Mammary epithelial cell (primary cell): ENCODE measurements at regions not wholly inside any gene's neighbourhood (a gene's known extent, or its start where the extent isn't known, plus 50 kb on each side); places are given as distances from the start of the nearest gene placed in this dataset.

Experiments
- CTCF ChIP-seq, 2 donors: IDR thresholded peaks in 1 of 2; conservative IDR thresholded peaks in 1 of 2; 2 replicates each; pipeline ENCODE4 v1.5.1; 2011 to 2012; ENCODE audit warnings: inconsistent platforms in 2 of 2, low read length in 2 of 2, mild to moderate bottlenecking in 2 of 2, control low read depth in 1 of 2, low read depth in 1 of 2; ENCODE audit not compliant: insufficient read depth in 1 of 2; ENCODE audit errors: extremely low read depth in 1 of 2
- EZH2 ChIP-seq: IDR thresholded peaks from 2 replicates; pipeline ENCODE4 v1.6.1; 2012; ENCODE audit warnings: low read length, inconsistent platforms, borderline replicate concordance

DNA sequence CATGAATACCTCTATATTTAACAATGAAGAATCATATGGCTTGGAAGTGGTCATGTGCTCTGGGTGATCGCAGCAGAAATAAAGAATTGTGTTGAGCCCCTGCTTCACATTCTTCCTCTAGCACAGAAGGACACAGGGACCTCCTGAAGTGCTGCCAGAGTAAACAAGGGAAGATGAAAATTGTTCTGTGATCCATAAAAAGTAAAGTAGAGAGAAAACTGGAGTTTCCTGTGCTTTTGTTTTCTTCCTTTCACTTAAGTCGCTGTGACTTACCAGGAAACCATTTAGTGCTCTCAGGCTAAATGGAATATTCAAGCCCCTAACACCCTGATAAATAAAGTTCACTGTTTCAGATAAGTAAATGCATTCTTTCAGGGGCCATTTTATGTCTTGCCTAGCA is 1173.6 kb upstream of the CHAC2 start:
- TF ChIP-seq EZH2 (no peak), CTCF (conservative IDR thresholded peaks at IDR 0.05 in 1 of 2, IDR thresholded peaks at IDR 0.05 in 1 of 2; ENCODE audit: extremely low read depth in 1 of 2, insufficient read depth in 1 of 2, low read depth in 1 of 2, low read length in 2 of 2) (no peak)
